HG02588 (cell line): ENCODE measurements at regions not wholly inside any gene's neighbourhood (a gene's known extent, or its start where the extent isn't known, plus 50 kb on each side); places are given as distances from the start of the nearest gene placed in this dataset.

Source experiments
- ATAC-seq: cut with Tn5 transposase; IDR thresholded peaks from one replicate; pipeline ENCODE4 v1.9.1; 2021; ENCODE audit warnings: mild to moderate bottlenecking, moderate library complexity; ENCODE audit not compliant: unreplicated experiment

DNA sequence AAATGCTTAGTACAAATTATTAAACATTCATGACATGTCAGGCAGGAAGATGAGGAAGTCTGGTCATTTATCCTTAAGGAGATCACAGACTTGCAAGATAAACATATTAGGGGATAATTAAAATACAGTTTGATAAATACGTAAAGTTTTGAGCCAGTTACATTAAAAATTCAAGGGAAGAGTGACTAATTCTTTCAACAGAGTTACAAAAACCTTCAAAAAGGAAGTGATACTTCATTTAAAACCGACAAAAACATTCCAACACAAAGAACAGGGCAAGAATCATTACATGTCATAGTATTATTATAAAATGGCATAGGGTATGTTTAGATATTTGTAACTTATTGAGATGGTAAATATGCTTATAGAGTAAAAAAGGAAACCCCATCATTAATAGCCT, 636.0 kb downstream of the NR4A2 start:
- no peak for ATAC-seq

- no peak for ATAC-seq
Observed at GRCh38 chr2:155695505-155695904, 637.0 kb downstream of the NR4A2 start.

GRCh38 chr2:155692856-155693255, 639.7 kb downstream of the NR4A2 start:
- no peak for ATAC-seq

- no peak for ATAC-seq
Observed at GRCh38 chr2:155692106-155692505, 640.4 kb downstream of the NR4A2 start.

DNA sequence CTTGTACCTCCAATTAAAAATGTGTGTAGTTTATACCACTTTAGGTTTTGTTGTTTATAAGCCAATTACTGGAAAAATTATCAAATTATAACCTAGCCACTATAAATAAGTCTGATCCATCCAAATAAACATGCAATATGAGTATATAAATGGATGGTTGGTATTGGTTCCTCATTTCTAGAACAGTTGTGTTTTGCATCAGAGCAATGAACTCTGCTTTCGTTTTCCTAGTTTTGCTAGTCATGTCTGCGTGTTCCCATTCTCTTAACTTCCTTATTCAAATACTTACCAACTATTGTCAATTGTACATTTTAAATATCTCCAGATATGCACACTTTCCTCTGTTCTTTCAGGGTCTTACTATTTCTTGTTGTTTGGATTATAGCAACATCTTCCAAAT, 641.7 kb downstream of the NR4A2 start:
- peak; percentile 76 for ATAC-seq

- no peak for ATAC-seq
Observed at GRCh38 chr2:155689791-155690190, 642.7 kb downstream of the NR4A2 start.

DNA sequence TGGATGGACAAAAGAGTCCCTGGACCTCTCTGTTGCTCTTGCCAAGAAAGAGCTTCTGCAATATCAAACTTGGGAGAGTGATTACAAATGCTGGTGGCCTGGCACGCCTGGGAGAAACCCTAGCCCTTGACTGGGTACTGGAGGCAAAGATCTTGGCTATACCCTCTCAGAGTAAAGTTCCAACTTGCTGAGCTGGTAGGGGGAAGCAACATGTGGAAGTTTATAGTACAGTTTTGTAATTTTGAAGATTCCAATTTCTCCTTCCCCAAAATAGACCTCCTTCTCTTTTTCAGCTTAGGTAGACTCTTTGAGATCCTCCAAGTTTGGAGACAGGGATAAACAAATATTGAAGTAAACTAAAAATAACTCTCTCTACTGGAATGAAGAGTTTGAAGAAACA, 645.3 kb downstream of the NR4A2 start:
- ATAC-seq, result no peak

DNA sequence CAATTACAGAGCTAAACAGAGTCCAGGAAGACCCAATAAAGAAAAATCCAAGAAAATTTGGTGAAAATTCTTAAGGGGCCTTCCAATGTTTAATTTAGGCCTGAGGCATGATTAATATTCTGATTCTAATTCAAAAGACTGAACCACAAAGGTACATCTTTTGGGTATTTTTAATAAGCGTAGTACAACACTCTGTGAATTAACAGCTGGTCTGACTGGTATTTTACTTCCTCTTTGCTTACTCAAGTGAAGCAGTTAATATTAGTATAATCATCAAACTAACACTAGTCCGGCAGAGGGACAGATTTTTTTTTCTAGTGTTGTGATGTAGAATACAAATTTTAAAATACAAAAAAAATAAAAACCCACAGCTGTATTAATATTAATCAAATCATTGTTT, 652.9 kb downstream of the NR4A2 start:
- ATAC-seq, result no peak

DNA sequence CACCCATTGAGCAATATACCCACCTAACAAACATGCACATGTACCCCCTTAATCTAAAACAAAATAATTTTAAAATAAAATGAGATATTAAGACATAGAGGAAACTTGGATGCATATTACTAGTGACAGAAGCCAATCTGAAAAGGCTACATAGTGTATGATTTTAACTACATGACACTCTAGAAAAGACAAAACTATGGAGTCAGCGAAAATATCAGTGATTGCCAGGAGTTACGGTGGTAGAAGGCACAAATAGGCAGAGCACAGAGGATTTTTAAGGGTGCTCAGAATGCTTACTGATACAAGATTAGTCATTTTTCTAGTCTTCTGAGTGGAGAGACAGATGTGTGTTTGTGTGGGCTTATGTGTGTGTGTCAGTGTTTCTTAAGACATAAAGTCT, 656.6 kb downstream of the NR4A2 start:
- no peak for ATAC-seq

DNA sequence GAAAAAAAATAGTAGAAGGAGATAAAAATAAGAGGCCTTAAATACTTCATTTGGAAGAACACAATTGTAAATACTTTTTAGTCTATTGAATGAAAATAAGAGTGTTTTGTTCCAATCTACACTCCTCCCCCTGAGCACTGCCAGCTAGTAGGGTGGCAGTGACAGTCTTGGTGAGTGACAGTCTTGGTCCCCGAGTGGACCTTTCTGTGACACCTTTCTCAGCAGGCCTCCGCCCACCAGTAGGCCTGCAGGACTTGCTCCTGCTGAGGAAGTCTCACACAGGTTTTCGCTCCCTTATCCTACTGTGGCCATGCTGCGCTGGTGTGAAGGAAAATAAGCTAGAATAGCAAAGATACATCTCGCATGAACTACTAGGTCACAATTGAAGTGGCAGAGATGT, 666.8 kb downstream of the NR4A2 start:
- no peak for ATAC-seq

DNA sequence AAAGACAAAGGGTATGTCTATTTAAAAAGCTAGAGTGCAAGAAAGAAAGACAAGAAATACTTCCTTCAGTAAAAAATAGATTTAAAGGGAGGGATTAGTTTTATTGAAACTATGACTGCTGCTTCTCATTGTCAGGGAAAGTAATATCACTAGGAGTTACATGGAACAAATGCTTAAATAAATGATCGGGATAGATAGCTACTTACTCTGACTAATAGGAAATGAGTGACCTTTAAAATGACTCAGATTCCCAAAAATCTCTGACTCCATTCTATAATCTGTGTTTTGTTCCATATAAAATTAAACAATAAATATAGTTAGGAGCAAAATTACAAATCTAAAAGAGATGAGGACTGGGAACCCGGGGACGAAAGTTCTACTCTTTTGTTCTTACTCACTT, 669.3 kb downstream of the NR4A2 start:
- ATAC-seq, result no peak

DNA sequence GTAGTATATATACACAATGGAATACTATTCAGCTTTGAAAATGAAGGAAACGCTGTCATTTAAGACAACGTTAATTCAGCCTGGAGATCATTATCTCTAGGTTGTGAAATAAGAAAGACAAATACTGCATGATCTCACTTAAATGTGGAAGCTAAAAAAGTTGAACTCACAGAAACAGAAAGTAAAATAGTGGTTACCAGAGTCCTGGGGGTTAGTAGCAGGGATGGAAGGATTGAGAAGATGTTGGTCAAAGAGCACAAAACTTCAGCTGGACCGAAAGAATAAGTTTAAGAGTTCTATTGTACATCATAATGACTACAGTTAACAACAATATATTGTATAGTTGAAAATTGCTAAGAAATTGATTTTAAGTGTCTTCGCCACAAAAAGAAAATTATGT, 670.3 kb downstream of the NR4A2 start:
- ATAC-seq, result no peak

GRCh38 chr2:155653176-155653575, 679.3 kb downstream of the NR4A2 start:
- ATAC-seq, result no peak

DNA sequence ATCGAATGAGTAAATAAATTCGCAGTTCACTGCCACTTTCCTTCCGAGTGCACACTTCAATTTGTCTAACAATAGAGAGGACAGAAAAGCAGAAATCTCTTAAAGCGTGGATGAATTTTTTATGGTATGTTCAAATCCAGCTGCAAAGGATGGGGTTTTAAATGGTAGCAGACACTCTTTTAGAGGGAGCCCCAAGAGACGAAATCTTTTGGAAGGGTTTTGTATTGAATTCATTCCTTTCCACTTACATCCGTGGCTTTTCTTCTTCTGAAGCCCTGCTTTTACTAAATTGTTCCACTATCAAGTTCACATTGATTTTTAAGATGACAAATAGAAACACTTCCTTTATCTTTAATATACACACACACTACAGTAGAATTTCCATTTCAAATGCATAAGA, 680.7 kb downstream of the NR4A2 start:
- ATAC-seq, result no peak

DNA sequence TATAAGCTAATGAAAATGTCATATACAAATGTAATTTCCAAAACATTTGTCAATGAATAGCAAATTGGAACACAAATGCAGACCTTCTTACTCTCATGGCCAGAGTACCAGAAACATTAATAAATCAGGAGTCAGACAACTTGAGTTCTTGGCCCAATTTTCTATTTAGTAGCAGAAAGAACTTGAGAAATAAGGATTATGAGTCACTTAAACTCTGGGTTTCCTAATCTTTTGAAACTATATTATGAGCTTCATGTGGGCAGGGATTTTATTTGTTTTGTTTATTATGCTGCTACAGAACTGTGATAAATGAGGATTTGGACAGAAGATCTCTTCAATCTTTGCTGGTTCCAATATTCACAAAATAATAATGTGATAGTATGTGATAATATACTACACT, 686.7 kb downstream of the NR4A2 start:
- no peak for ATAC-seq

DNA sequence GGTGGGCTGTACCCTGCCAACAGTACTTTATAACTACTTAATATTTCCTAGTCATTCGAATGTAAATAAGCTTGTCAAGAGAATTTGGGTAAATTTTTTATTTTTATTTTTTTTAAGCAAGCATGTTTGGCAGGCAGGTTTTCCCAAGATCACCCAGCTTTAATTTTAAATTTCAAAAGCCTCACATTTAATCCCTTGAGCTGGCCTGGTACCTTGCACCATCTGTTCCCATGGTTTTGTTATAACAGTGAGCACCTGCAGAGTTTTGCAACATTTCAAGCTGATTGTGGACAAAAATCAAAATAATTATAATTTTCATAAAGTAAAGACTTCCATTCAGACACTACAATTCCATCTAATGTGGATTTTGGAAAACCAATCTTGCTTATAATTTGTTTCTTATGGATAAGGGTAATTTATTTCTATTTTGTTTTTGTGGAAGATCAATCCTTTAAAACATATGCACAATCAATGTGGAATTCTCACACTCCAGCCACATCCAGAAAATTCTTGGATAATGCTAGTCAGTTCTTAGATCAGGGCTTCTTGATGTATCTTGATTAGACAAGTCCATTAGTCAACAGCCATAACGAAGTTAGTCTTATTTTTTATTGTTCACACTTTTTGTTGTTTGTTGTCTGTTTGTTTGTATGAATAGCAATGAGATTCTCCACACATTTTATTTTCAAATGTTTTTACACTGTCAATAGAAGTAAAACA, 689.3 kb downstream of the NR4A2 start:
- no peak for ATAC-seq

GRCh38 chr2:155633887-155634570, 698.5 kb downstream of the NR4A2 start:
- ATAC-seq, result no peak

DNA sequence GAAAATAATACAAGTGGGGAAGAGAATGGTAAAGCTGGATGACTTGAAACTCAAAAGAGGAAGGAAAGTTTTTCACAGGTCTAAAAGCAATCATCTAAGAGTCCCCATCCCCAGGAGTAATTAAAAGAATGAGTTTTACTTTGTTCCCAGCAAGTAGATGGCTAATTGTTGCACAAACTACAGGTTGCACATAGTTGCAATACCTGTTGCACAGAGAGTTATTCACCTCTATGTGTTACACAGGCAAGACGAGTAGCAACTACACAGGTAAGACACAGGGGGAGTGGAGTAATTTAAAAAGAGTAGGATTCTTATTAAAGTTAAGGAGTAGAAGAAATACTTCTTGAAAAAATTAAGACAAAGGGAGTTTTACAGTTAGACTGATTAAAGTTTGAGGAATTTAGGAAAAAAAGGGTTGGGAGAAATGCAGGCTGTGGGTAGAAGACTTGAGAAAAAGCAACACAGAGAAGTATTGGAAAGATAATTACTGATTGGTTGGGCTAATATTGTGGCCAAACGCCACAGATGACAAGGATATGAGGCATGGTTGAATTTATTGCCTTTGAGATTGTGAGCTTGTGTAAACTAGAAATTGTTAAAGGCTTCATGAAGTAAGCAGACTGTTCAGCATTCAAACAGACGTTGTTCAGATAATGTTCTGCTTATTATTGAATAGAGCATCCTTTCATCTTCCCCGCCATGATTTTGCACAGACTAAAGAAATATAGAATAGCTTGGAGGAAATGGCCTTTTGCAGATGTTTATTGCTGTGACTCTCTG, 699.3 kb downstream of the NR4A2 start:
- no peak for ATAC-seq

GRCh38 chr2:155630760-155631159, 701.8 kb downstream of the NR4A2 start:
- ATAC-seq, result no peak

DNA sequence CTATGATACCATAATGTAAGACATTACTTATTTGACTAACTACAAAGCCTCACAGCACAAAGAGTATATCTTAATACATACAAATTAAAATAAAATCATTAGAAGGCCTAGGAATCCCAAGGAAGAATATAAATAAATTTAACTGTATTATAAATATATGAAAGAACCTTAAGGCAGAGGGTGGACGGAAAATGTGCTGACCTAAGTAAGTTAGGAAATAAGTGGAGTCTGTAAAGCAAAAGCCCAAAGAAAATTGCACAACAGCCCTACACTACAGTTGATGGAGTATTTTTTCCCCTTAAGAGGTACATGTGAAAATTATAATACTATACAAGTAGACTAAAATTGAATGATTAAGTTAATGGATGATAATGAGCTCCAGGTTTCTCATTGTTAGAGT, 710.1 kb downstream of the NR4A2 start:
- no peak for ATAC-seq

- no peak for ATAC-seq
Observed at GRCh38 chr2:155600914-155601760, 731.4 kb downstream of the NR4A2 start.
